NCI-H526 (cell line): ENCODE measurements at regions not wholly inside any gene's neighbourhood (a gene's known extent, or its start where the extent isn't known, plus 50 kb on each side); places are given as distances from the start of the nearest gene placed in this dataset.
"Not testable (repeated sequence)": the region's sequence is repeated elsewhere in the genome, so short reads cannot be mapped to it uniquely, and the experiment has no call there.

Source experiments
- DNase-seq, 2 experiments: peaks; one replicate each; lab custom pipeline; 2025; lab: John Stamatoyannopoulos, UW

GRCh38 chr14:89660625-89661233, 243.7 kb upstream of the FOXN3 start:
- not testable (repeated sequence) for DNase-seq

- no peak for DNase-seq
Measured at GRCh38 chr14:89660166-89660565, 243.1 kb upstream of the FOXN3 start.

- DNase-seq = peak in 1 of 2 experiments; percentile 18
Measured at GRCh38 chr14:89658977-89659670, 242.1 kb upstream of the FOXN3 start.

GRCh38 chr14:89657014-89657413, 240.0 kb upstream of the FOXN3 start:
- DNase-seq = no peak

GRCh38 chr14:89654998-89655397, 238.0 kb upstream of the FOXN3 start:
- DNase-seq = no peak

- peak; percentile 13 to 46 for DNase-seq
Measured at GRCh38 chr14:89652352-89652751, 235.3 kb upstream of the FOXN3 start.

- no peak for DNase-seq
Measured at GRCh38 chr14:89651805-89652204, 234.8 kb upstream of the FOXN3 start.

- no peak for DNase-seq
Measured at GRCh38 chr14:89650077-89650978, 233.3 kb upstream of the FOXN3 start.

- no peak for DNase-seq
Measured at GRCh38 chr14:89649451-89650075, 232.5 kb upstream of the FOXN3 start.

GRCh38 chr14:89648924-89649323, 231.9 kb upstream of the FOXN3 start:
- DNase-seq = no peak

- no peak for DNase-seq
Measured at GRCh38 chr14:89648510-89648909, 231.5 kb upstream of the FOXN3 start.

GRCh38 chr14:89646971-89647370, 229.9 kb upstream of the FOXN3 start:
- no peak for DNase-seq

- DNase-seq = no peak
Measured at GRCh38 chr14:89644641-89645040, 227.6 kb upstream of the FOXN3 start.

GRCh38 chr14:89641495-89642175, 224.6 kb upstream of the FOXN3 start:
- DNase-seq = no peak

- DNase-seq = no peak
Measured at GRCh38 chr14:89640141-89640540, 223.1 kb upstream of the FOXN3 start.

- DNase-seq = no peak
Measured at GRCh38 chr14:89639687-89640086, 222.7 kb upstream of the FOXN3 start.

- no peak for DNase-seq
Measured at GRCh38 chr14:89638891-89639290, 221.9 kb upstream of the FOXN3 start.

GRCh38 chr14:89637581-89637980, 220.5 kb upstream of the FOXN3 start:
- DNase-seq = no peak

- no peak for DNase-seq
Measured at GRCh38 chr14:89635615-89636014, 218.6 kb upstream of the FOXN3 start.

GRCh38 chr14:89634037-89634436, 217.0 kb upstream of the FOXN3 start:
- no peak for DNase-seq

GRCh38 chr14:89630101-89630829, 213.2 kb upstream of the FOXN3 start:
- DNase-seq = no peak
